ENCODE measurements at regions not wholly inside any gene's neighbourhood (a gene's known extent, or its start where the extent isn't known, plus 50 kb on each side); places are given as distances from the start of the nearest gene placed in this dataset.

DNA sequence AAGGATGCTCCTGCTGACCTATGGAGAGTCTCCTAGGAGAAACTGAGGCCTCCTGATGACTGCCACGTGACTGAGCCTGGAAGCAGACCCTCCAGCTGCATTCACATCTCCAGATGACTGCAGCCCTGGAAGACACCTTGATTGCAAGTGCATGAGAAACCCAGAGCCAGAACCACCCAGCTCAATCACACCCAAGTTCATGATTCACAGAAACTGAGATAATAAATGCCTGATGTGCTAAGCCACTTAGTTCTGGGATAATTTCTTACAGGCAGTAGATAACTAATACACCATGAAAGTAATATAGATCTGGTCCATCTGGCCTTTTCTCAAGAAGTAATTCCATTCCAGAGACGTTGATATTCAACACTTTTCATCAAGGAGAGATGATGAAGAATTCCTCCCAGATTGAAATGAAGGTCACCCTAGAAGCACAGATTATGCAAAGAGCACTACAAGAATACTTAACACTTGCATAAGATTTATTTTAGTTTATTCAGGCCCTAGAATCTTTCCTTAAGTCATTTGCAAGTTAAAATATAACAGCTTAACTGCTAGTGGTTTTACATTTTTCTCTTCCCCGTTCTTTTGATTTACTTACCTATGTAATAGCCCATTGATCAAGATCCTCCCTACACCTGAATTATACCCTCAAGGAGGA is 208.2 kb upstream of the INHBA start:
- Histone ChIP-seq H3K9me3 (ENCODE audit: low read depth, low read length) (no peaks in the 10 kb centered on the region), H3K4me1 (ENCODE audit: insufficient read depth, low read length) (no peaks in the 10 kb centered on the region), H3K4me3 (ENCODE audit: low read length) (no peak overlapping the region), H3K27me3 (ENCODE audit: insufficient read depth, low read length) (no peaks in the 10 kb centered on the region)

DNA sequence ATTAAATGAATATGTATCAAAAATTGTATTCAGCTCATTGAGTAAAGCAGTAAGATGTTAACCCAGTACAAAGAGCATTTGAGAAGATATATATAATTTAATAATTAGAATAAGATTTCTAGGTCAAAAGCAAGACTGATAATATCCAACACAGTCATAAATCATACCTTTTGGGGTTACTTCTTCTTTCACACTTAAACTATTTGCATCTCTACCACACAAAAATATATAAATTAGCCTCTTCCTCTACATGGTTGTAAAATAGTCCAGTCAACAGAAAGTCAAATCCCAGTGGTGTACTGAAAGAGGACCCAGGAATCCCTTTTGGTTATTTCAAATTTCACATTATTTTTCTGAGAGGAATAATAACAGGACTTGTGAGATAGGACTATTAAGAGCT is 204.6 kb upstream of the INHBA start:
- Histone ChIP-seq H3K27me3 (ENCODE audit: insufficient read depth, low read length) (no peaks in the 10 kb centered on the region), H3K9me3 (ENCODE audit: low read depth, low read length) (no peaks in the 10 kb centered on the region), H3K4me1 (ENCODE audit: insufficient read depth, low read length) (no peaks in the 10 kb centered on the region), H3K4me3 (ENCODE audit: low read length) (no peak overlapping the region)

DNA sequence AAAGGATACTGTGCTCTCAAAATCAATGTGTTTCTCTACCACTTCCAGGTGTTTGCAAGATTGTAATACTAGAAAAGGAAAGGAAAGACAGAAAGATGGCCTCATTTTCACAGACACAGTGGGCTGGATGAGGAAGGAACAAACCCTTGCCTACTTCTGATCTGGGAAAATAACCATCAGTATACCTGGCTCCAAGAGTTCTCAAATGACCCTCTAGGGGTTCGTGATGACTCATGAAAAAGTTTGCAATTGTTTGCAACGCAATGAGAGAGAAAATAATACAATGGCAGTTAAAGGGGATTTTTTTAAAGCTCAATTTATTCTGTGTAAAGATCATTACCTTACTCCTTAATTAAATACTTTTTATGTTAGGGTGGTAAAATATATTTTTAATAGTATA is 197.6 kb upstream of the INHBA start:
- H3K4me1 ChIP-seq (ENCODE audit: insufficient read depth, low read length): no peaks in the 10 kb centered on the region
- H3K4me3 ChIP-seq (ENCODE audit: low read length): no peak overlapping the region
- H3K9me3 ChIP-seq (ENCODE audit: low read depth, low read length): no peaks in the 10 kb centered on the region
- no peaks in the 10 kb centered on the region for H3K27me3 ChIP-seq (ENCODE audit: insufficient read depth, low read length)

DNA sequence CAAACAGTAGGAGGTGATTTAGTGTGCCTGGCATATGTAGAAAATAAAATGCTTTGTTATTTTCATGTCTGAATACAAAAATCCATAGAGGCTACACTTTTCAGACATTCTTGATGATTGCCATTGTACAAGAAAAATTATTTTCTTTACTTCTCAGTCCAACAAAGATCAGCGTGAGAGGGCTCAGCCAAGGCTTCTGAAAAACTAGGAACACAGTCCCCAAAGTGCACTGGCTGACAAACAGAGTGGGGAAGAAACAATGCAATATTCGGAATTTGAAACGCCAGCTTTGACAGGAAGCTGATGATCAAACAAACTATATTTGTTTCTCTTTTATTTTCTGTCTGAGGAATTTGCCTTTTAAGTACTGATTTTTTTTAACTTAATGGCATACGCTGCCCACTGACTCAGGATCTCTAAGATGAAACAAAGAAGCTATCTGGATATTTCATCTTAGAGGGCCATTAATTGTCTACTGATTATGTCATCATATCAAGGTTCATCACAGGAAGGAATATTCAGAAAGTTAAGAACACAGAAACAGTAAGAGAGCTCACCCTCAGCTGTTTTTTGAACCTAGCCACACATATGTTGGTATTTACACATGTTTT is 197.0 kb upstream of the INHBA start:
- H3K4me1 ChIP-seq (ENCODE audit: insufficient read depth, low read length): no peaks in the 10 kb centered on the region
- no peaks in the 10 kb centered on the region for H3K27me3 ChIP-seq (ENCODE audit: insufficient read depth, low read length)
- H3K4me3 ChIP-seq (ENCODE audit: low read length): no peak overlapping the region
- H3K9me3 ChIP-seq (ENCODE audit: low read depth, low read length): no peaks in the 10 kb centered on the region

DNA sequence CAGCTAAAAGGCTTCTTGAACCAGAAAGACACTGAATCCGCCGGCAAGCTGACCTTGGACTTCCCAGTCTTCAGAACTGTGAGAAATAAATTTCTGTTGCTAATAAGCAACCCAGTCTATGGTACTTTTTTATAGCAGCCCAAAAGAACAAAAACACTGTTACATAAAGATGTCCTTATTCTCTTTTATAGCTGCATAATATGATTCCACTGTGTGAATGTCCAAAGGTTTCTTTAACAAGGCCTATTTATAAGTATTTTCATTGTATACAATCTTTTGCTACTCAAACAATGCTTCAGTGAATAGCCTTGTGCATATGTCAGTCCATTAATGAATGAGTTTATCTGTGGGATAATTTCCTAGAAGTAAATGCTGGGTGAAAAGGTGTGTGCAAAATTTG is 190.8 kb upstream of the INHBA start:
- Histone ChIP-seq H3K27me3 (ENCODE audit: insufficient read depth, low read length) (no peaks in the 10 kb centered on the region), H3K4me1 (ENCODE audit: insufficient read depth, low read length) (peaks cover 9% of the 10 kb centered on the region), H3K4me3 (ENCODE audit: low read length) (no peak overlapping the region), H3K9me3 (ENCODE audit: low read depth, low read length) (no peaks in the 10 kb centered on the region)

DNA sequence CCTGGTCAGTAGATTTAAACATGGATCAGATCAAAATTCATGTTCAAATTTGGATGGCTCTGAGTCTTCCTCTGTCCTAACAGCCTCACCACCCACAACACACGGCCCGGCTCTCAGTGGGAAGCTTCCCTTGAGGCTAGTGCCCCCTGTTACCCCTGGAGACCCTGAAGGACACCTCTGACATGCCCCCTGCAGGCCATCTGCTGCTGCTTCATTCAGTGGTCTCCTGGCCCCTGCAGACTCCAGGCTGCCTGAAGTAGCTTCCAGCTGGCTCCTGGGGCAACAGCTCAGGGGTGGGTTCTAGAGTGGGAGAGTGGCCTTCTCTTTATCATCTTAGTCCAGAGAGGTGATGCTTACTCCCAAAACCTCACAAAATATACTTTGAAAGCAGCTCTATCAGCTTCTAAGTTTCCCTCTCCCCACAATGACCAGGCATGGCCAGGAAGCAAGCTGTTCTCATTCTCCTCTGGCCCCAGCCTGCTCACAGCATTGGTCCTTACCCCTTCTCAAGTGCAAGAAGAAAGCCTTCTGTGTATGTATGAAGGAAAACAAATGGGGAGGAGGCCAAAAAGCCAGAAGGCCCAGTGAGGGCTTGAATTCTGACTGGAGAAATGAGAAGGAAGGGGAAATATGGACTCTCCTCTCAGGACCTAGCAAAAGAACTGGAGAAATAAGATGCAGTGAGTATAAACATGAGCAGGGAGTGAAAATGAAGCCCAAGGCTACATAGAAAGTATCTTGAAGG is 189.6 kb upstream of the INHBA start:
- Histone ChIP-seq H3K9me3 (ENCODE audit: low read depth, low read length) (no peaks in the 10 kb centered on the region), H3K27me3 (ENCODE audit: insufficient read depth, low read length) (no peaks in the 10 kb centered on the region), H3K4me3 (ENCODE audit: low read length) (no peak overlapping the region), H3K4me1 (ENCODE audit: insufficient read depth, low read length) (peaks cover 19% of the 10 kb centered on the region)

DNA sequence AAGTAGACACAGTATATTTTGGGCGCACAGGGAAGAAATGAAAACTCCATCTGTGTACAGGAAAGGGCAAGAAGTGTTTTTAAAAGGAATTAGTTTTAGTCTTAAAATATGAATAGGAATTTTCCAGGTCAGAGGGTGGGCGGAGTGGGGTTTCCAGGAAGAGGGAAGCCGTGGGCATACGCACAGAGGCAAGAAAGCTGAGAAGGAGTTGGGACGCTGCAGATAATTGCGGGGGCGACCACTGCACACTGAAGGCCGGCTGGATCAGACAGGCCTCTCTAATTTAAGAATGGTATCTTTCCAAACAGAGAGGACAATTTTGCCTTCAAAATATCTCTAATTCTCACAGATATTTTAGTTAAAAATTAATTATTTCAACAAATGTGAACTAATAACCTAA is 189.1 kb upstream of the INHBA start:
- Histone ChIP-seq H3K27me3 (ENCODE audit: insufficient read depth, low read length) (no peaks in the 10 kb centered on the region), H3K4me3 (ENCODE audit: low read length) (no peak overlapping the region), H3K9me3 (ENCODE audit: low read depth, low read length) (no peaks in the 10 kb centered on the region), H3K4me1 (ENCODE audit: insufficient read depth, low read length) (peaks cover 25% of the 10 kb centered on the region)

DNA sequence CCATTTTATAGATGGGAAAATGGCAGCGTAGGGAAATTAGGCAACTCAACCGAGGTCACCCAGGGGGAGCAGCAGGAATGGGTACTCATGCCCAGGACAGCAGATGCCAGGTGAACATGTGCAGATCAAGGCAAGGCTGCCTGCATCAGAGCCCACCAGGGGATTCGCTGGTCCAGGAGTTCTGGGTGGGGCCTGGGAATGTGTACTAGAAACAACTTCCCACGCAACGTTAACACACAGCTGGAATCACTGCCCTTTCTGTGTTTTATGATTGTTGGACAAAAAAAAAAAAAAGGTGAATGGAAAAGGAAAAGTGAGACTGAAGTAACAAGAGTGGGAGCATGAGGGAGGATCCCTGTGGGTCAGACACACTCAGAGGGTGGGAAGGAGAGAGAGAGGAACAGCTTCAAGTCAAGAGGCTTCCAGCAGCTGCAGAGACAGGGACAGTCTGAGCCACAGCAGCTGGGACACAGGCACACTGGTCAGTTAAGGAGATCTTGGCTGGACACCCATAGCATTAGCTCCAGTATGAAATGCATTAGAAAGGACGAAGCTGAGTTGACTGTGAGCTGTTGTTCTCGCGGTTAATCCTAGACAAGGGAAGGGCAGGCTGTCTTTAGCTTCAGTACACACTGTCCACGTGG is 187.9 kb upstream of the INHBA start:
- Histone ChIP-seq H3K4me3 (ENCODE audit: low read length) (no peak overlapping the region), H3K4me1 (ENCODE audit: insufficient read depth, low read length) (peaks cover 37% of the 10 kb centered on the region), H3K9me3 (ENCODE audit: low read depth, low read length) (no peaks in the 10 kb centered on the region), H3K27me3 (ENCODE audit: insufficient read depth, low read length) (no peaks in the 10 kb centered on the region)

DNA sequence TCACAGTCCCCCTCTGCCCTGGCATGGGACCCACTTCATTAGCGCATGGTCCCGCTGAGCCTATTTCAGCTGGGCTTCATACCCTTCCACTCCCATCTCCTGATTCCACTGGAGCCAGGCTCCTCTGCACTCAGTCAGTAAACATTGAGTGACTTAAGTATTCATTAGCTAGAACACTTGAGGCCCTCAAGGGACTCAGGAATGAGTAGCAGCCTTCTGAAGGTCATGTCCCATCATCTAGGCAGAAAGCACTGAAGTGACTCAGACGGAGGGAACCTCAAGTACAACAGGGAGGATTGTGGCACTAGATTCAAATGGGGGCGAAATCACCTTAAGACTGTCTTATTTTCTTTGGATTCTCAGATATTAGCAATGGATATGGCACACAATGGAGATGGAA is 186.6 kb upstream of the INHBA start:
- no peaks in the 10 kb centered on the region for H3K9me3 ChIP-seq (ENCODE audit: low read depth, low read length)
- no peaks in the 10 kb centered on the region for H3K27me3 ChIP-seq (ENCODE audit: insufficient read depth, low read length)
- no peak overlapping the region for H3K4me3 ChIP-seq (ENCODE audit: low read length)
- peaks cover 46% of the 10 kb centered on the region for H3K4me1 ChIP-seq (ENCODE audit: insufficient read depth, low read length)

DNA sequence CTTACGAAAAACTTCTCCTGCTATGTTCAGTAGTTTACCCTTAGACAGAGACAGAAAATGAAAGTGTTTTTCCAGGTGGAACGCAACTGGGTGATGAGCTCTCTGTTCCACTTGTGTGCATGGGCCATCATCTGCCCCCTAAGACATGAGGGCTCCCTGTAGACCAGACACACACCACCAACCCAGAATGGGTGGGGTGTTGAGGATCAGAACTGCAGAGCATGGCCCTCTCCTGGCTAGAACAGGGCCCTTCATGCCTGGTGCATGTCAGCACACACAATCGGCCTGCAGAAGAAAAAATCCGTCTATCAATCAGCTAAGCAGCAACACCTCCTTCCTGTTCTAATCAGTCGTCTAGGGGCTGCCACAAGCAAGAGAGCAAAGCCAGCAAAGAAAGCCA is 186.2 kb upstream of the INHBA start:
- no peaks in the 10 kb centered on the region for H3K27me3 ChIP-seq (ENCODE audit: insufficient read depth, low read length)
- no peaks in the 10 kb centered on the region for H3K9me3 ChIP-seq (ENCODE audit: low read depth, low read length)
- H3K4me3 ChIP-seq (ENCODE audit: low read length): no peak overlapping the region
- H3K4me1 ChIP-seq (ENCODE audit: insufficient read depth, low read length): peaks cover 47% of the 10 kb centered on the region

DNA sequence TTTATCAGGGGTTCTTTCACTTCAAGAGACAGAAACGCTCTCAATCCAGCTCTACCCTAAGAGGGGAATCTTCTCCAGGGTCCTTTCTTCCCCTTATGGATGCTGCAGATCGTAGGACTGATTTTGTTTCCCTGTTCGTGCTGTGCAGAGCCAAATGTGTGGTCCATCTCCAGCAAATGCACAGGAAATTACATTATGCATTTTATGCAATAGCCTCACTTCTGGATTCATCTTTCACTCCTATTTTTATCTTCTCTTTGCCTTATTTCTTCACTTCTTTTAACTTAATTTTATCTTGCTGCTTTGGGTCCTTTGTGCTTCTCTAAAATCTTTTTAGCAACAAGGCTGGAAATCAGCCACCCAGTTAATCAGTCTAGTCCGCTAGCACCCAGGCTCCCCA is 184.5 kb upstream of the INHBA start:
- Histone ChIP-seq H3K4me1 (ENCODE audit: insufficient read depth, low read length) (peaks cover 60% of the 10 kb centered on the region), H3K9me3 (ENCODE audit: low read depth, low read length) (no peaks in the 10 kb centered on the region), H3K4me3 (ENCODE audit: low read length) (no peak overlapping the region), H3K27me3 (ENCODE audit: insufficient read depth, low read length) (no peaks in the 10 kb centered on the region)

DNA sequence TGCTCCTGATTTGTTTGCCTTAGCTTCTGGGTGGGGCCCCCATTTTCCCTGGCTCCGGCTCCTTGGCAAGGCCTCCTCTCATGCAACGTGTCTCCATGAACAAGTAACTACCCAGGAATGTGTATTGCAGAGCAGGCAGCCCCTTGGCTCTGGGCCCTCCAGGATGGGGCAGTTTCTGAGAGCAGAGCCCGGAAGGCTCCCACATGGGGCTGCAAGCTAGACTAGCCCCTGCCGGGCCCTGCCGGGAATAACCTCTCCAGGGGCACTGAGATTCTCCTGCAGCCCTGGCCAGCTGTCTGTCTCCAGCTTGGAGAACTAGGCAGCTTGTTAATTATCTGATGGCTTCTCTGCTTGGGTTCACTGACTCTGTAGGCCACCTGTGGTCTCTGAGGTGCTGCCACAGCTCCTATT is 184.0 kb upstream of the INHBA start:
- no peak overlapping the region for H3K4me3 ChIP-seq (ENCODE audit: low read length)
- H3K9me3 ChIP-seq (ENCODE audit: low read depth, low read length): no peaks in the 10 kb centered on the region
- peaks cover 65% of the 10 kb centered on the region for H3K4me1 ChIP-seq (ENCODE audit: insufficient read depth, low read length)
- no peaks in the 10 kb centered on the region for H3K27me3 ChIP-seq (ENCODE audit: insufficient read depth, low read length)

DNA sequence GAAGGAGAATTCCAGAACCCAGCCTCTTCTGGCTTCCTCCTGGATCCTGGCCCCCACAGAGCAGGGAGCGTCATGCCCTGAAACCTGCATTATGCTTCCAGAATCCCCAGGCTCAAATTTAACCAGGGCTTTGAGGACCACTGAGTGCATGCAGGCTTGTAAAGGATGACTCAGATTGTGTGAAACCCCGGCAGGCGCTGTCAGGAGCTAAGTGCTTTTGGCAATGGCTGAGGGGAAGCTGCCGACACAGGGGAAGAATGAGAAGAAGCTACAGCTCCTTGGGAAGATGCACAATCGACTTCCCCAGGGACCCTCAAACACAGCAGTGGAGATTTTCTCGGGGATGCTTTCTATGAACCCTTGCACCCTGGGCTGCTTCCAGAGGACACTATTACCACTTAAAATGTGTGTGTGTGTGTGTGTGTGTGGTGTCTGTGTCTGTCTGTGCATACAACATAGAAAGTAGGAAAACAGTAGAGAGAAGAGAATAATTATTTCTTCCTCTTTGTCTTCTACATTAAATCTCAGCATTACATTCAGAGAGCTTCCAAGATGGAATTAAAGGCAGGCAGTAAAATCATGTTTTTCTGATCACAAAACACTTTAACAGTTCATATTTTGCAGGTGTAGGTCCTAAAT is 183.5 kb upstream of the INHBA start:
- Histone ChIP-seq H3K9me3 (ENCODE audit: low read depth, low read length) (no peaks in the 10 kb centered on the region), H3K4me3 (ENCODE audit: low read length) (no peak overlapping the region), H3K27me3 (ENCODE audit: insufficient read depth, low read length) (no peaks in the 10 kb centered on the region), H3K4me1 (ENCODE audit: insufficient read depth, low read length) (peaks cover 67% of the 10 kb centered on the region)

DNA sequence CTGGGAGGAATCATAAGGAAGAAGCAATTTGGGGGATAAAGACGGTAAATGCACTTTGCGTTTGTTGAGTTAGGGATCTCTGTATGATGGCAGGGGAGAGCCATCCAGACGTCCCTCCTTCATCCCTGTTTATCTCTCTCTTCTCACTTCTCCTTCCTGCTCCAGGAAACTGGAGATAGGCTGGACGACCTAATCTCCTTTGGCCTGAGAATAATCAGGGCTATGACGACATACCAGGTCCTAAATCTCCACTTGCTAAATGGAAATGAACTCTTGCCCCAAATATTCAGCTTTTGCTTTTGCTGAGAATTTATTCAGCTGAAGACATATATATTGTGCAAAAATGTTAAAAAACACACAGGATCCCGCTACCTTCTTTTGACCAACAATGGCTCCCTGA is 182.9 kb upstream of the INHBA start:
- H3K27me3 ChIP-seq (ENCODE audit: insufficient read depth, low read length): no peaks in the 10 kb centered on the region
- H3K4me3 ChIP-seq (ENCODE audit: low read length): no peak overlapping the region
- H3K4me1 ChIP-seq (ENCODE audit: insufficient read depth, low read length): peaks cover 74% of the 10 kb centered on the region
- H3K9me3 ChIP-seq (ENCODE audit: low read depth, low read length): no peaks in the 10 kb centered on the region

DNA sequence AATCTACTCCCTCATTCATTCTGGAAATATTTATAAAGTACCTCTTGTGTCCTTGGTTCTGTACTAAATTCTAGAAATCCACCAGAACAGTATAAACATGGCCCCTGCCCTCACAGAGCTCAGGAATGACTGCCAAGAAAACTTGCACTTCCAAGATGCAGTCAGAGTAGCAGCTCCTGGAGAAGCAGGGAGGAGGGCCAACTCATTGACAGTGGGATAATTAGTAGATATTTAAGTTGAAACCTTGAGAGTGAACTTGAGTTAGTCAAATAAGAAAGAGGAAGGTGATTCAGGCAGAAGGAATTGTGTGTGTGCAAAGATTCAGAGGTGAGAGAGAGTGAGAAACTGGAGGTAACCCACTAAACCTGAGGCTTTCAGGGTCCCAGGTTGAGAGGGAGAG is 182.2 kb upstream of the INHBA start:
- H3K4me1 ChIP-seq (ENCODE audit: insufficient read depth, low read length): peaks cover 80% of the 10 kb centered on the region
- no peaks in the 10 kb centered on the region for H3K9me3 ChIP-seq (ENCODE audit: low read depth, low read length)
- no peak overlapping the region for H3K4me3 ChIP-seq (ENCODE audit: low read length)
- no peaks in the 10 kb centered on the region for H3K27me3 ChIP-seq (ENCODE audit: insufficient read depth, low read length)

All from mononuclear cell (primary cell).